Peyer's patch (tissue), 4 donors: ENCODE measurements at regions not wholly inside any gene's neighbourhood (a gene's known extent, or its start where the extent isn't known, plus 50 kb on each side); places are given as distances from the start of the nearest gene placed in this dataset.
A peak's percentile ranks its signal among the peaks of the same experiment; 100 is the strongest.
"Not testable (repeated sequence)": the region's sequence is repeated elsewhere in the genome, so short reads cannot be mapped to it uniquely, and the experiment has no call there.

ENCODE experiments used
- DNase-seq, 3 donors: peaks; one replicate each; pipeline ENCODE4 v3.0.0-alpha.2; 2017 to 2019
- H3K27ac ChIP-seq, 4 donors: fragments of 200-600 bp; sonication (generic); one replicate each; pipeline ENCODE4 v1.5.1; 2016 to 2019
- H3K27me3 ChIP-seq, 2 donors: fragments of 200-600 bp; sonication (generic); one replicate each; pipeline ENCODE4 v1.5.1; 2019
- H3K36me3 ChIP-seq, 3 donors: fragments of 200-600 bp; sonication (generic); one replicate each; pipeline ENCODE4 v1.5.1; 2016 to 2019
- H3K4me1 ChIP-seq, 4 donors: fragments of 200-600 bp; sonication (generic); one replicate each; pipeline ENCODE4 v1.5.1; 2016 to 2019
- H3K4me3 ChIP-seq, 4 donors: fragments of 200-600 bp; sonication (generic); 1 replicate in 3 of 4; 2 replicates in 1 of 4; pipeline ENCODE4 v1.5.1; 2016 to 2019; ENCODE audit warnings: mild to moderate bottlenecking in 1 of 4
- H3K9me3 ChIP-seq, 4 donors: fragments of 200-600 bp; sonication (generic); one replicate each; pipeline ENCODE4 v1.5.1; 2016 to 2019; ENCODE audit warnings: mild to moderate bottlenecking in 1 of 4
- CTCF ChIP-seq, 6 experiments: fragments of 450-650 bp in 4 of 6; fragments of 200-600 bp in 2 of 6; sonication (generic) in 1 of 6; IDR thresholded peaks; one replicate each; pipeline ENCODE4 v1.5.1; 2017 to 2019; ENCODE audit warnings: antibody characterized with exemption in 6 of 6, mild to moderate bottlenecking in 3 of 6, moderate library complexity in 1 of 6
- POLR2A ChIP-seq, 2 donors: fragments of 450-650 bp; IDR thresholded peaks; one replicate each; pipeline ENCODE4 v1.5.1; 2017; ENCODE audit warnings: antibody characterized with exemption in 2 of 2, mild to moderate bottlenecking in 2 of 2, moderate library complexity in 2 of 2

- no peaks in the 10 kb centered on the region for H3K36me3 ChIP-seq
- DNase-seq: no peak
- H3K4me3 ChIP-seq: no peak overlapping the region
- no peak for TF ChIP-seq POLR2A (IDR thresholded peaks at IDR 0.05)
- H3K27ac ChIP-seq: no peak overlapping the region
- peaks cover 0 to 11% (median 0%) of the 10 kb centered on the region in 4 donors for H3K4me1 ChIP-seq
- H3K27me3 ChIP-seq: no peaks in the 10 kb centered on the region
- no peaks in the 10 kb centered on the region for H3K9me3 ChIP-seq
These were observed 414.5 kb upstream of the ADAMTSL1 start for GRCh38 chr9:18059447-18059846.

GRCh38 chr9:18060269-18060934 lies 413.6 kb upstream of the ADAMTSL1 start:
- Histone ChIP-seq H3K4me3 (no peak overlapping the region), H3K4me1 (peaks cover 0 to 11% (median 0%) of the 10 kb centered on the region in 4 donors), H3K36me3 (no peaks in the 10 kb centered on the region), H3K9me3 (no peaks in the 10 kb centered on the region), H3K27me3 (no peaks in the 10 kb centered on the region), H3K27ac (peak overlapping the region in 1 of 4 donors; percentile 32)
- TF ChIP-seq CTCF (IDR thresholded peaks at IDR 0.05) (peak in 3 of 6 experiments; percentile 40 to 49 (median 46)), POLR2A (IDR thresholded peaks at IDR 0.05) (no peak)
- DNase-seq: no peak

- H3K27me3 ChIP-seq: no peaks in the 10 kb centered on the region
These were observed 412.6 kb upstream of the ADAMTSL1 start for GRCh38 chr9:18061332-18061731.

GRCh38 chr9:18061856-18062255 lies 412.1 kb upstream of the ADAMTSL1 start:
- no peak overlapping the region for H3K4me3 ChIP-seq
- no peaks in the 10 kb centered on the region for H3K9me3 ChIP-seq
- H3K27me3 ChIP-seq: no peaks in the 10 kb centered on the region
- no peak overlapping the region for H3K27ac ChIP-seq
- no peak for TF ChIP-seq POLR2A (IDR thresholded peaks at IDR 0.05)
- no peak for DNase-seq
- peaks cover 0 to 11% (median 0%) of the 10 kb centered on the region in 4 donors for H3K4me1 ChIP-seq
- H3K36me3 ChIP-seq: no peaks in the 10 kb centered on the region

More at GRCh38 chr9:18061332-18061731, 412.6 kb upstream of the ADAMTSL1 start:
- TF ChIP-seq POLR2A (IDR thresholded peaks at IDR 0.05) (no peak), CTCF (IDR thresholded peaks at IDR 0.05) (no peak)
- Histone ChIP-seq H3K4me3 (no peak overlapping the region), H3K9me3 (no peaks in the 10 kb centered on the region), H3K36me3 (no peaks in the 10 kb centered on the region), H3K4me1 (peaks cover 0 to 11% (median 0%) of the 10 kb centered on the region in 4 donors), H3K27ac (peak overlapping the region in 1 of 4 donors; percentile 32)
- DNase-seq: no peak

- Histone ChIP-seq H3K36me3 (no peaks in the 10 kb centered on the region), H3K27ac (no peak overlapping the region), H3K9me3 (no peaks in the 10 kb centered on the region), H3K4me1 (peaks cover 0 to 11% (median 0%) of the 10 kb centered on the region in 4 donors), H3K27me3 (no peaks in the 10 kb centered on the region), H3K4me3 (no peak overlapping the region)
- no peak for TF ChIP-seq CTCF (IDR thresholded peaks at IDR 0.05)
- TF ChIP-seq POLR2A (IDR thresholded peaks at IDR 0.05): no peak
- no peak for DNase-seq
These were observed 410.0 kb upstream of the ADAMTSL1 start for GRCh38 chr9:18063856-18064390.

- not testable (repeated sequence) for DNase-seq, H3K27me3 ChIP-seq, H3K4me3 ChIP-seq, H3K4me1 ChIP-seq, H3K27ac ChIP-seq, H3K36me3 ChIP-seq, H3K9me3 ChIP-seq
These were observed 407.3 kb upstream of the ADAMTSL1 start for GRCh38 chr9:18066608-18067007.

GRCh38 chr9:18067548-18068120 lies 406.3 kb upstream of the ADAMTSL1 start:
- H3K36me3 ChIP-seq: no peaks in the 10 kb centered on the region
- H3K27me3 ChIP-seq: no peaks in the 10 kb centered on the region
- no peak for TF ChIP-seq CTCF (IDR thresholded peaks at IDR 0.05)
- TF ChIP-seq POLR2A (IDR thresholded peaks at IDR 0.05): no peak
- no peak for DNase-seq
- H3K4me1 ChIP-seq: no peaks in the 10 kb centered on the region
- no peak overlapping the region for H3K4me3 ChIP-seq
- H3K9me3 ChIP-seq: no peaks in the 10 kb centered on the region
- no peak overlapping the region for H3K27ac ChIP-seq
